IPS-18c (cell line): ENCODE measurements at regions not wholly inside any gene's neighbourhood (a gene's known extent, or its start where the extent isn't known, plus 50 kb on each side); places are given as distances from the start of the nearest gene placed in this dataset.
"Not testable (repeated sequence)": the region's sequence is repeated elsewhere in the genome, so short reads cannot be mapped to it uniquely, and the experiment has no call there.

Experiments used
- H3K4me3 ChIP-seq: 2 replicates; pipeline ENCODE4 v1.7.0; 2013; ENCODE audit warnings: low read depth, mild to moderate bottlenecking, low read length, moderate library complexity; ENCODE audit not compliant: insufficient read depth
- H3K9me3 ChIP-seq: one replicate; pipeline ENCODE4 v1.6.1; 2013; ENCODE audit warnings: mild to moderate bottlenecking, low read length, moderate library complexity; ENCODE audit not compliant: control insufficient read depth, insufficient read depth

- Histone ChIP-seq H3K4me3 (no peak overlapping the region), H3K9me3 (no peaks in the 10 kb centered on the region)
These were observed 210.6 kb downstream of the KCNJ2 start for GRCh38 chr17:70379945-70380344.

GRCh38 chr17:70381916-70382315, 212.6 kb downstream of the KCNJ2 start:
- not testable (repeated sequence) for H3K4me3 ChIP-seq, H3K9me3 ChIP-seq

- H3K4me3 ChIP-seq: no peak overlapping the region
- H3K9me3 ChIP-seq: no peaks in the 10 kb centered on the region
These were observed 219.0 kb downstream of the KCNJ2 start for GRCh38 chr17:70388326-70388725.

- H3K4me3 ChIP-seq, H3K9me3 ChIP-seq: not testable (repeated sequence)
These were observed 220.0 kb downstream of the KCNJ2 start for GRCh38 chr17:70389232-70389757.

GRCh38 chr17:70390049-70390448, 220.7 kb downstream of the KCNJ2 start:
- no peaks in the 10 kb centered on the region for H3K9me3 ChIP-seq
- H3K4me3 ChIP-seq: no peak overlapping the region

- Histone ChIP-seq H3K9me3 (no peaks in the 10 kb centered on the region), H3K4me3 (no peak overlapping the region)
These were observed 225.3 kb downstream of the KCNJ2 start for GRCh38 chr17:70394473-70395232.

- H3K9me3 ChIP-seq: no peaks in the 10 kb centered on the region
- H3K4me3 ChIP-seq: no peak overlapping the region
These were observed 236.3 kb downstream of the KCNJ2 start for GRCh38 chr17:70405492-70406220.

- Histone ChIP-seq H3K4me3 (no peak overlapping the region), H3K9me3 (no peaks in the 10 kb centered on the region)
These were observed 238.2 kb downstream of the KCNJ2 start for GRCh38 chr17:70407506-70407905.

- Histone ChIP-seq H3K4me3 (no peak overlapping the region), H3K9me3 (no peaks in the 10 kb centered on the region)
These were observed 239.4 kb downstream of the KCNJ2 start for GRCh38 chr17:70408768-70409167.

GRCh38 chr17:70414300-70414699, 245.0 kb downstream of the KCNJ2 start:
- Histone ChIP-seq H3K9me3 (no peaks in the 10 kb centered on the region), H3K4me3 (no peak overlapping the region)

- Histone ChIP-seq H3K9me3 (no peaks in the 10 kb centered on the region), H3K4me3 (no peak overlapping the region)
These were observed 251.6 kb downstream of the KCNJ2 start for GRCh38 chr17:70420861-70421445.

- Histone ChIP-seq H3K4me3 (no peak overlapping the region), H3K9me3 (no peaks in the 10 kb centered on the region)
These were observed 253.5 kb downstream of the KCNJ2 start for GRCh38 chr17:70422862-70423261.

- Histone ChIP-seq H3K9me3 (no peaks in the 10 kb centered on the region), H3K4me3 (no peak overlapping the region)
These were observed 254.2 kb downstream of the KCNJ2 start for GRCh38 chr17:70423562-70423961.

GRCh38 chr17:70426752-70427151, 257.4 kb downstream of the KCNJ2 start:
- H3K9me3 ChIP-seq: no peaks in the 10 kb centered on the region
- no peak overlapping the region for H3K4me3 ChIP-seq

GRCh38 chr17:70434536-70435490, 265.5 kb downstream of the KCNJ2 start:
- H3K9me3 ChIP-seq: no peaks in the 10 kb centered on the region
- no peak overlapping the region for H3K4me3 ChIP-seq

- no peaks in the 10 kb centered on the region for H3K9me3 ChIP-seq
- no peak overlapping the region for H3K4me3 ChIP-seq
These were observed 268.3 kb downstream of the KCNJ2 start for GRCh38 chr17:70437656-70438055.

- H3K4me3 ChIP-seq: no peak overlapping the region
- peaks cover 3% of the 10 kb centered on the region for H3K9me3 ChIP-seq
These were observed 277.1 kb downstream of the KCNJ2 start for GRCh38 chr17:70446446-70446845.
